ENCODE measurements at regions not wholly inside any gene's neighbourhood (a gene's known extent, or its start where the extent isn't known, plus 50 kb on each side); places are given as distances from the start of the nearest gene placed in this dataset.
"Not testable (repeated sequence)": the region's sequence is repeated elsewhere in the genome, so short reads cannot be mapped to it uniquely, and the experiment has no call there.

DNA sequence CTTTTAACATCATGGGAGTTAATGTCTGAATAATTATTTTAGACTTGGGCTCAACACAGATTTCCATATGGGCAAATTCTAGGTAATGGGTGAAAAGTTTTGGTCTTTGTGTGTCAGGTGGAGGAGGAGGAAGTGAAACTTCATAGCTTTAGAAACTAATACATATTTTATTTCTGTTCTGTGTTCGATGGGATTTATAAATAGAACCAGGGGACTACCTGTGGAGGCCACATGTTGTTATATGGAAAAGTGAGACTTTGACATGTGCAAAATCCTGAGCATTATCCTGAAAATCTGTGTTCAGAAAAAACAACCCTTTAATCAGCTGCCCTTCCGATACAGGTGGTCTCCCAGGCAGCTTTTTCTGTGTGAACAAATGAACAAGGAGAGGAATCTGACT is 209.5 kb downstream of the SOX2 start:
- Histone ChIP-seq H3K27ac (ENCODE audit: low read length) (no peak overlapping the region), H3K27me3 (ENCODE audit: control insufficient read depth, insufficient read depth) (no peaks in the 10 kb centered on the region), H3K4me3 (ENCODE audit: low read length) (no peak overlapping the region), H3K4me1 (ENCODE audit: control insufficient read depth, insufficient read depth, low read length) (no peaks in the 10 kb centered on the region), H3K9me3 (ENCODE audit: control insufficient read depth, low read length) (no peaks in the 10 kb centered on the region)
- WGBS: 77% methylated on average over 2 of the region's 2 CpGs
- ATAC-seq (no peak), DNase-seq (no peak)
- intact Hi-C loops (cut with DNase I): no loop called here

DNA sequence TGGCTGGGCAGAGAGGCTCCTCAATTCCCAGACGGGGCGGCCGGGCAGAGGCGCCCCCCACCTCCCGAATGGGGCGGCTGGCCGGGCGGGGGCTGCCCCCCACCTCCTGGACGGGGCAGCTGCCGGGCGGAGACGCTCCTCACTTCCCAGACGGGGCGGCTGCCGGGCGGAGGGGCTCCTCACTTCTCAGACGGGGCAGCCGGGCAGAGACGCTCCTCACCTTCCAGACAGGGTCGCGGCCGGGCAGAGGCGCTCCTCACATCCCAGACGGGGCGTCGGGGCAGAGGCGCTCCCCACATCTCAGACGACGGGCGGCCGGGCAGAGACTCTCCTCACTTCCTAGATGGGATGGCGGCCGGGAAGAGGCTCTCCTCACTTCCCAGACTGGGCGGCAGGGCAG is 214.1 kb downstream of the SOX2 start:
- ATAC-seq; intact Hi-C loops (cut with DNase I); H3K4me3 ChIP-seq (ENCODE audit: low read length); H3K27me3 ChIP-seq (ENCODE audit: control insufficient read depth, insufficient read depth); H3K9me3 ChIP-seq (ENCODE audit: control insufficient read depth, low read length); DNase-seq; H3K4me1 ChIP-seq (ENCODE audit: control insufficient read depth, insufficient read depth, low read length); H3K27ac ChIP-seq (ENCODE audit: low read length): not testable (repeated sequence)
- WGBS: 93% methylated on average over 34 of the region's 34 CpGs

DNA sequence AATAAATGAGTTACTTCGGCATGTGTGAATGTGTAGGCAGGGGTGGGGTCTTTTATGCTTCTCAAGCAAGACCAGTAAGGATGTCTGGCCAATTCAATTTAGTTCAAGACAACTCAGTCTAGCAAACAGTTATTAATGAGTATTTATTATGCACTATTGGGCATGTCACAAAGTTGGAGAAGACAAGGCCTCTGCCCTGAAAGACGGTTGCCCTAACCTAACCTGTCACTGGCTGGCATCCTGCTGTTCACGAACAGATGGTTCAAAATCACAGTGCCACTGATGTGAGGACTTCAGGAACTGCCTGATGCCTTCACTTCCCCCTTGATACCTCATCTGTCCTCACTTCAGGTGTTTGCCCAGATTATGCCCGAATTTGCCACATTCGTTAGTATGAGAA is 217.8 kb downstream of the SOX2 start:
- intact Hi-C loops (cut with DNase I): no loop called here
- no peak overlapping the region for H3K27ac ChIP-seq (ENCODE audit: low read length)
- H3K4me3 ChIP-seq (ENCODE audit: low read length): no peak overlapping the region
- ATAC-seq (no peak), DNase-seq (no peak)
- H3K4me1 ChIP-seq (ENCODE audit: control insufficient read depth, insufficient read depth, low read length): no peaks in the 10 kb centered on the region
- no peaks in the 10 kb centered on the region for H3K27me3 ChIP-seq (ENCODE audit: control insufficient read depth, insufficient read depth)
- 81% methylated on average over 5 of the region's 5 CpGs for WGBS
- H3K9me3 ChIP-seq (ENCODE audit: control insufficient read depth, low read length): no peaks in the 10 kb centered on the region

GRCh38 chr3:181930105-181930504 is 218.4 kb downstream of the SOX2 start:
- no peak overlapping the region for H3K4me3 ChIP-seq (ENCODE audit: low read length)
- H3K4me1 ChIP-seq (ENCODE audit: control insufficient read depth, insufficient read depth, low read length): no peaks in the 10 kb centered on the region
- no peak for ATAC-seq
- intact Hi-C loops (cut with DNase I): no loop called here
- no peak overlapping the region for H3K27ac ChIP-seq (ENCODE audit: low read length)
- H3K9me3 ChIP-seq (ENCODE audit: control insufficient read depth, low read length): no peaks in the 10 kb centered on the region
- H3K27me3 ChIP-seq (ENCODE audit: control insufficient read depth, insufficient read depth): no peaks in the 10 kb centered on the region
- DNase-seq: no peak
- WGBS: 75% methylated on average over 4 of the region's 4 CpGs

DNA sequence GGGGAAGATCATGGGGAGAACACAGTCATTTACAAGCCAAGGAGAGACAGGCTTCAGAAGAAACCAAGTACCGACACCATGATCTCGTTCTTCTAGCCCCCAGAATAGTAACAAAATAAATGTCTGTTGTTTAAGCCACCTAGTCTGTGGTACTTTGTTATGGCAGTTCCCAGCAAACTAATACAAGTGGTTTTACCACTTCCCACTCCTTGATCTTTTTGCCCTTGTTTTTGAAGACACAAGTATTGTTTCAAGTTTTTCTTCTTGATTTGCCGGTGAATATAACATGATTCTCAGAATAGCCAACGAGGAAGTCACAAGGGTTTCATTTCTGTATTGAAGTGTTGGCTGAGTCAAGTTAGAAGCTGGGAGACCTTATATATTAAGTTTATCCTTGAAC is 220.3 kb downstream of the SOX2 start:
- intact Hi-C loops (cut with DNase I): no loop called here
- no peaks in the 10 kb centered on the region for H3K9me3 ChIP-seq (ENCODE audit: control insufficient read depth, low read length)
- DNase-seq (no peak), ATAC-seq (no peak)
- H3K4me1 ChIP-seq (ENCODE audit: control insufficient read depth, insufficient read depth, low read length): no peaks in the 10 kb centered on the region
- 79% methylated on average over 4 of the region's 4 CpGs for WGBS
- H3K4me3 ChIP-seq (ENCODE audit: low read length): no peak overlapping the region
- no peaks in the 10 kb centered on the region for H3K27me3 ChIP-seq (ENCODE audit: control insufficient read depth, insufficient read depth)
- H3K27ac ChIP-seq (ENCODE audit: low read length): no peak overlapping the region

GRCh38 chr3:181933052-181933618 is 221.4 kb downstream of the SOX2 start:
- H3K9me3 ChIP-seq (ENCODE audit: control insufficient read depth, low read length): no peaks in the 10 kb centered on the region
- ATAC-seq (no peak), DNase-seq (no peak)
- 84% methylated on average over 4 of the region's 4 CpGs for WGBS
- no peaks in the 10 kb centered on the region for H3K27me3 ChIP-seq (ENCODE audit: control insufficient read depth, insufficient read depth)
- no peaks in the 10 kb centered on the region for H3K4me1 ChIP-seq (ENCODE audit: control insufficient read depth, insufficient read depth, low read length)
- H3K4me3 ChIP-seq (ENCODE audit: low read length): no peak overlapping the region
- intact Hi-C loops (cut with DNase I): no loop called here
- H3K27ac ChIP-seq (ENCODE audit: low read length): no peak overlapping the region

DNA sequence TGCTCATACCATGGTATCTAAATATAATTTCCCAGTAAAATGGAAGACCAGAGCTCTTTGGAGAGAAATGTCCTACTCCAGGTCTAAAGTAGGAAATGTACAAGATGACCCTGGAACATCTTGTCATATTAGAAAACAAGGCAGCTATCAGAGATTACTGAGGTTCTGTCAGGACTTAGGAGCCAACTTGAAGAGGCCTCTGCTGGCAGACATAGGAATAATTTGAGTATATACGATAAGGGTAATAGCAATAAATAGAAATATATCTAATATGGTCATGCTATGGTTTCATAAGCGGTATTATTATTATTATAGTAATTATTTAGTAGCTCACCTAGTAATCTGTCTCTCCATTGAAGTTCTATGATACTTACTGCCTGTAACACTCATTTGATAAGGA is 224.2 kb downstream of the SOX2 start:
- Histone ChIP-seq H3K4me1 (ENCODE audit: control insufficient read depth, insufficient read depth, low read length) (no peaks in the 10 kb centered on the region), H3K9me3 (ENCODE audit: control insufficient read depth, low read length) (no peaks in the 10 kb centered on the region), H3K27ac (ENCODE audit: low read length) (no peak overlapping the region), H3K27me3 (ENCODE audit: control insufficient read depth, insufficient read depth) (no peaks in the 10 kb centered on the region), H3K4me3 (ENCODE audit: low read length) (no peak overlapping the region)
- intact Hi-C loops (cut with DNase I): no loop called here
- 91% methylated on average over 2 of the region's 2 CpGs for WGBS
- DNase-seq (no peak), ATAC-seq (no peak)

GRCh38 chr3:181936774-181937173 is 225.0 kb downstream of the SOX2 start:
- intact Hi-C loops (cut with DNase I): no loop called here
- DNase-seq: no peak
- H3K9me3 ChIP-seq (ENCODE audit: control insufficient read depth, low read length): no peaks in the 10 kb centered on the region
- H3K4me1 ChIP-seq (ENCODE audit: control insufficient read depth, insufficient read depth, low read length): no peaks in the 10 kb centered on the region
- H3K27me3 ChIP-seq (ENCODE audit: control insufficient read depth, insufficient read depth): no peaks in the 10 kb centered on the region
- 56% methylated on average over 6 of the region's 6 CpGs for WGBS
- no peak overlapping the region for H3K27ac ChIP-seq (ENCODE audit: low read length)
- ATAC-seq: no peak
- no peak overlapping the region for H3K4me3 ChIP-seq (ENCODE audit: low read length)

- 89% methylated on average over 3 of the region's 3 CpGs for WGBS
These were observed 226.9 kb downstream of the SOX2 start for GRCh38 chr3:181938580-181938979.

DNA sequence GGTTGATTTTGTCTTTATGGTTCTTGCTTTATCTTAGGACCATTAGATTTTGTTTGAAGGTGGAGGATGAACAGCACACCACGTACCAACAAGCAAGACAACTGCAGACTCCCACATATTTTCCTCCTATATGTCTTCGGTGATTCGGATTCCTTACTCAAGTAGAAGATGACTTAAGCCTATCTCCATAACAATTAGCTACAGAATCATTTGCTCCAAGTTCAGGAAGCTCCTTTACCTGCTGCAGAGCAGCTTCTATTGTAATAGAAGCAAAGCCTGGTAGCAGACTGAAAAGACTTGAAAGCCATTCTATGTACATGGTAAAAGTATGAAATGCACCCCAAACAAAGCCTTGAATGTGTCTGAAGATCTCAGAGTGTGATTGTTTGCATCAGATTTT is 229.0 kb downstream of the SOX2 start:
- Histone ChIP-seq H3K27me3 (ENCODE audit: control insufficient read depth, insufficient read depth) (no peaks in the 10 kb centered on the region), H3K27ac (ENCODE audit: low read length) (no peak overlapping the region), H3K9me3 (ENCODE audit: control insufficient read depth, low read length) (no peaks in the 10 kb centered on the region), H3K4me3 (ENCODE audit: low read length) (no peak overlapping the region), H3K4me1 (ENCODE audit: control insufficient read depth, insufficient read depth, low read length) (no peaks in the 10 kb centered on the region)
- no peak for DNase-seq
- no peak for ATAC-seq
- 50% methylated on average over 3 of the region's 3 CpGs for WGBS
- intact Hi-C loops (cut with DNase I): no loop called here

More at GRCh38 chr3:181938580-181938979, 226.9 kb downstream of the SOX2 start:
- ATAC-seq; H3K27ac ChIP-seq (ENCODE audit: low read length); intact Hi-C loops (cut with DNase I); H3K4me3 ChIP-seq (ENCODE audit: low read length); H3K4me1 ChIP-seq (ENCODE audit: control insufficient read depth, insufficient read depth, low read length); H3K27me3 ChIP-seq (ENCODE audit: control insufficient read depth, insufficient read depth); H3K9me3 ChIP-seq (ENCODE audit: control insufficient read depth, low read length); DNase-seq: not testable (repeated sequence)

- Histone ChIP-seq H3K4me1 (ENCODE audit: control insufficient read depth, insufficient read depth, low read length) (no peaks in the 10 kb centered on the region), H3K4me3 (ENCODE audit: low read length) (no peak overlapping the region), H3K9me3 (ENCODE audit: control insufficient read depth, low read length) (no peaks in the 10 kb centered on the region), H3K27me3 (ENCODE audit: control insufficient read depth, insufficient read depth) (no peaks in the 10 kb centered on the region), H3K27ac (ENCODE audit: low read length) (no peak overlapping the region)
- ATAC-seq: no peak
- DNase-seq: no peak
- intact Hi-C loops (cut with DNase I): no loop called here
- 46% methylated on average over 5 of the region's 5 CpGs for WGBS
These were observed 229.5 kb downstream of the SOX2 start for GRCh38 chr3:181941250-181941649.

GRCh38 chr3:181943285-181943684 is 231.6 kb downstream of the SOX2 start:
- 38% methylated on average over 6 of the region's 6 CpGs for WGBS
- intact Hi-C loops (cut with DNase I): no loop called here
- Histone ChIP-seq H3K4me3 (ENCODE audit: low read length) (no peak overlapping the region), H3K27me3 (ENCODE audit: control insufficient read depth, insufficient read depth) (no peaks in the 10 kb centered on the region), H3K9me3 (ENCODE audit: control insufficient read depth, low read length) (no peaks in the 10 kb centered on the region), H3K4me1 (ENCODE audit: control insufficient read depth, insufficient read depth, low read length) (no peaks in the 10 kb centered on the region), H3K27ac (ENCODE audit: low read length) (no peak overlapping the region)
- no peak for ATAC-seq
- DNase-seq: no peak
